WTC11 (cell line): ENCODE measurements at regions not wholly inside any gene's neighbourhood (a gene's known extent, or its start where the extent isn't known, plus 50 kb on each side); places are given as distances from the start of the nearest gene placed in this dataset.

Experiments used
- ATAC-seq: fragments of 200-7000 bp; cut with Tn5 transposase; 2 replicates; pipeline ENCODE4 v1.10.0; 2021; ENCODE audit warnings: mild to moderate bottlenecking, moderate library complexity
- CTCF ChIA-PET: fragments of 300-600 bp; sonication (Branson Sonifier 250); formaldehyde crosslinking; loops from one replicate; lab custom pipeline; 2021; ENCODE audit warnings: antibody characterized with exemption; lab: Charles Lee
- POLR2A ChIA-PET: fragments of 350-600 bp; sonication (Branson Sonifier 250); formaldehyde crosslinking; loops from one replicate; lab custom pipeline; 2021; ENCODE audit warnings: antibody characterized with exemption; lab: Charles Lee
- DNase-seq: peaks from one replicate; pipeline ENCODE4 v3.0.0; 2021; ENCODE audit warnings: low spot score
- H3K27ac Mint-ChIP-seq: 2 replicates; pipeline ENCODE4 v1.8.0; 2021; ENCODE audit warnings: mixed read lengths
- H3K27me3 Mint-ChIP-seq: 2 replicates; pipeline ENCODE4 v1.8.0; 2021; ENCODE audit warnings: low read depth, mild to moderate bottlenecking, moderate library complexity, mixed read lengths
- H3K36me3 Mint-ChIP-seq: 2 replicates; pipeline ENCODE4 v1.8.0; 2021; ENCODE audit warnings: mixed read lengths
- H3K4me1 Mint-ChIP-seq: 2 replicates; pipeline ENCODE4 v1.8.0; 2022; ENCODE audit warnings: mixed read lengths
- H3K4me3 Mint-ChIP-seq: 2 replicates; pipeline ENCODE4 v1.8.0; 2021; ENCODE audit warnings: mild to moderate bottlenecking, moderate library complexity, mixed read lengths
- H3K9me3 Mint-ChIP-seq: 2 replicates; pipeline ENCODE4 v1.8.0; 2021; ENCODE audit warnings: mixed read lengths
- AFF4 ChIP-seq: sonication (generic); formaldehyde crosslinking; IDR thresholded peaks from 2 replicates; pipeline ENCODE4 v1.8.1; 2023; ENCODE audit warnings: mild to moderate bottlenecking, missing genetic modification reagents, borderline replicate concordance
- ATF6 ChIP-seq: sonication (generic); formaldehyde crosslinking; IDR thresholded peaks from 2 replicates; pipeline ENCODE4 v1.8.1; 2023; ENCODE audit warnings: mild to moderate bottlenecking, missing genetic modification reagents
- CBFB ChIP-seq: sonication (generic); formaldehyde crosslinking; IDR thresholded peaks from 2 replicates; pipeline ENCODE4 v1.8.1; 2022; ENCODE audit warnings: mild to moderate bottlenecking, low read depth, missing genetic modification reagents
- CREM ChIP-seq: sonication (generic); formaldehyde crosslinking; IDR thresholded peaks from 2 replicates; pipeline ENCODE4 v1.8.1; 2022; ENCODE audit warnings: mild to moderate bottlenecking, missing genetic modification reagents, moderate library complexity
- ERG ChIP-seq: fragments of 250-450 bp; sonication (Bioruptor Pico); IDR thresholded peaks from 2 replicates; pipeline ENCODE4 v1.8.0; 2021; ENCODE audit warnings: mild to moderate bottlenecking
- ESRRA ChIP-seq: sonication (generic); formaldehyde crosslinking; IDR thresholded peaks from 2 replicates; pipeline ENCODE4 v1.8.1; 2022; ENCODE audit warnings: mild to moderate bottlenecking, missing genetic modification reagents, borderline replicate concordance
- IRF2 ChIP-seq: sonication (generic); formaldehyde crosslinking; IDR thresholded peaks from 2 replicates; pipeline ENCODE4 v1.8.0; 2022; ENCODE audit warnings: low read depth, missing genetic modification reagents, borderline replicate concordance
- MXD4 ChIP-seq: fragments of 250-450 bp; sonication (Bioruptor Pico); IDR thresholded peaks from 2 replicates; pipeline ENCODE4 v1.8.0; 2021; ENCODE audit warnings: mild to moderate bottlenecking, moderate library complexity, borderline replicate concordance
- NFE2L1 ChIP-seq: sonication (generic); formaldehyde crosslinking; IDR thresholded peaks from 2 replicates; pipeline ENCODE4 v1.8.1; 2023; ENCODE audit warnings: missing genetic modification reagents
- RORB ChIP-seq: fragments of 250-450 bp; sonication (Bioruptor Pico); IDR thresholded peaks from 2 replicates; pipeline ENCODE4 v1.9.0; 2021; ENCODE audit warnings: mild to moderate bottlenecking
- SMAD4 ChIP-seq: sonication (generic); formaldehyde crosslinking; IDR thresholded peaks from 2 replicates; pipeline ENCODE4 v1.8.0; 2022; ENCODE audit warnings: mild to moderate bottlenecking, missing genetic modification reagents
- USF1 ChIP-seq: sonication (generic); formaldehyde crosslinking; IDR thresholded peaks from 2 replicates; pipeline ENCODE4 v1.8.0; 2022; ENCODE audit warnings: mild to moderate bottlenecking, missing genetic modification reagents
- USF2 ChIP-seq: sonication (generic); formaldehyde crosslinking; IDR thresholded peaks from 2 replicates; pipeline ENCODE4 v1.8.1; 2023; ENCODE audit warnings: mild to moderate bottlenecking, missing genetic modification reagents, moderate library complexity
- ZNF281 ChIP-seq: sonication (generic); formaldehyde crosslinking; IDR thresholded peaks from 2 replicates; pipeline ENCODE4 v1.8.0; 2023; ENCODE audit warnings: mild to moderate bottlenecking, missing genetic modification reagents
- ZNF416 ChIP-seq: fragments of 250-450 bp; sonication (Bioruptor Pico); IDR thresholded peaks from 2 replicates; pipeline ENCODE4 v1.9.0; 2021; ENCODE audit warnings: mild to moderate bottlenecking, inconsistent platforms
- ZNF671 ChIP-seq: fragments of 250-450 bp; sonication (Bioruptor Pico); IDR thresholded peaks from 2 replicates; pipeline ENCODE4 v1.8.0; 2021; ENCODE audit warnings: mild to moderate bottlenecking

- TF ChIP-seq AFF4 (CRISPR knock-in tag) (no peak), ESRRA (CRISPR knock-in tag) (no peak), SMAD4 (CRISPR knock-in tag) (no peak), MXD4 (no peak), ERG (CRISPR knock-in tag) (no peak), USF1 (no peak), IRF2 (CRISPR knock-in tag) (no peak), RORB (CRISPR knock-in tag) (no peak), USF2 (CRISPR knock-in tag) (no peak), CBFB (CRISPR knock-in tag) (no peak), CREM (CRISPR knock-in tag) (no peak), ZNF671 (CRISPR knock-in tag) (no peak), ZNF416 (CRISPR knock-in tag) (no peak), ATF6 (CRISPR knock-in tag) (no peak), ZNF281 (CRISPR knock-in tag) (no peak), NFE2L1 (CRISPR knock-in tag) (no peak)
- ATAC-seq (no peak), DNase-seq (no peak)
- Mint-ChIP-seq H3K9me3 (no peaks in the 10 kb centered on the region), H3K36me3 (no peaks in the 10 kb centered on the region), H3K27ac (no peak overlapping the region), H3K27me3 (peaks cover 92% of the 10 kb centered on the region), H3K4me3 (no peak overlapping the region), H3K4me1 (peaks cover 19% of the 10 kb centered on the region)
- ChIA-PET CTCF (no interaction called here), POLR2A (no interaction called here)
These were observed 93.6 kb upstream of the PJA1 start for GRCh38 chrX:69258893-69259292.
